PC-9 (cell line): ENCODE measurements at regions not wholly inside any gene's neighbourhood (a gene's known extent, or its start where the extent isn't known, plus 50 kb on each side); places are given as distances from the start of the nearest gene placed in this dataset.

Experiments used
- BruUV-seq: library from RNA; stranded (reverse); fragments of 400-500 nt; replicated peaks from 2 replicates; lab custom pipeline; 2021; lab: Mats Ljungman, UMichigan
- CTCF ChIA-PET: fragments of 300-600 bp; sonication (Branson Sonifier 250); formaldehyde crosslinking; loops from one replicate; lab custom pipeline; 2022; ENCODE audit warnings: antibody characterized with exemption; lab: Charles Lee
- POLR2A ChIA-PET: fragments of 300-600 bp; sonication (Branson Sonifier 250); formaldehyde crosslinking; loops from one replicate; lab custom pipeline; 2022; ENCODE audit warnings: antibody characterized with exemption; ENCODE audit not compliant: unreplicated experiment; lab: Charles Lee
- DNase-seq, 2 experiments: peaks; one replicate each; pipeline versions ENCODE4 v3.0.0 to v3.0.0-alpha.2; 2015 to 2022; ENCODE audit warnings: mixed read lengths in 1 of 2
- H2AFZ ChIP-seq: fragments of 200-600 bp; sonication (generic); 2 replicates; pipeline ENCODE4 v1.8.1; 2017; ENCODE audit warnings: antibody characterized with exemption
- H3F3A ChIP-seq: fragments of 200-600 bp; sonication (generic); 2 replicates; pipeline ENCODE4 v1.8.1; 2017; ENCODE audit warnings: antibody characterized with exemption, mild to moderate bottlenecking, low read depth; ENCODE audit not compliant: insufficient read depth
- H3K27ac ChIP-seq: fragments of 200-600 bp; sonication (generic); 2 replicates; pipeline ENCODE4 v1.6.1; 2016; ENCODE audit warnings: mixed run types
- H3K27me3 ChIP-seq: fragments of 200-600 bp; sonication (generic); 2 replicates; pipeline ENCODE4 v1.6.1; 2016; ENCODE audit warnings: low read depth, mixed run types; ENCODE audit not compliant: insufficient read depth
- H3K36me3 ChIP-seq: fragments of 200-600 bp; sonication (generic); 2 replicates; pipeline ENCODE4 v1.6.1; 2016; ENCODE audit warnings: low read depth, mixed run types
- H3K4me1 ChIP-seq: fragments of 200-600 bp; sonication (generic); replicated peaks from 2 replicates; pipeline ENCODE4 v1.6.1; 2016; ENCODE audit warnings: mixed run types; ENCODE audit not compliant: insufficient read depth
- H3K4me2 ChIP-seq: fragments of 200-600 bp; sonication (generic); 2 replicates; pipeline ENCODE4 v1.6.1; 2017; ENCODE audit warnings: mixed run types
- H3K4me3 ChIP-seq: fragments of 200-600 bp; sonication (generic); 2 replicates; pipeline ENCODE4 v1.6.1; 2016; ENCODE audit warnings: mixed run types
- H3K79me2 ChIP-seq: fragments of 200-600 bp; sonication (generic); 2 replicates; pipeline ENCODE4 v1.6.1; 2017; ENCODE audit warnings: low read depth, mixed run types
- H3K9me2 ChIP-seq: fragments of 200-600 bp; sonication (generic); 2 replicates; pipeline ENCODE4 v1.8.1; 2017; ENCODE audit warnings: mild to moderate bottlenecking; ENCODE audit not compliant: insufficient read depth
- H3K9me3 ChIP-seq: fragments of 200-600 bp; sonication (generic); 2 replicates; pipeline ENCODE4 v1.8.1; 2016; ENCODE audit warnings: low read depth; ENCODE audit not compliant: insufficient read depth
- H4K20me1 ChIP-seq: fragments of 200-600 bp; sonication (generic); 2 replicates; pipeline ENCODE4 v1.8.1; 2017; ENCODE audit not compliant: insufficient read depth
- EZH2 ChIP-seq: fragments of 200-600 bp; sonication (generic); IDR thresholded peaks from 2 replicates; pipeline ENCODE4 v1.8.0; 2017; ENCODE audit warnings: antibody characterized with exemption, low read depth
- intact Hi-C: fragments of 100-400 bp; cut with micrococcal nuclease; formaldehyde crosslinking; loops from one replicate; pipeline ENCODE4 v1.10.0; 2022; ENCODE audit not compliant: unreplicated experiment
- TF ChIP-seq, protein P1 (sequence below): fragments of 200-600 bp; sonication (generic); conservative IDR thresholded peaks from 2 replicates; pipeline ENCODE4 v1.6.1; 2017; ENCODE audit warnings: mixed run types, antibody characterized with exemption, mild to moderate bottlenecking, moderate library complexity

DNA sequence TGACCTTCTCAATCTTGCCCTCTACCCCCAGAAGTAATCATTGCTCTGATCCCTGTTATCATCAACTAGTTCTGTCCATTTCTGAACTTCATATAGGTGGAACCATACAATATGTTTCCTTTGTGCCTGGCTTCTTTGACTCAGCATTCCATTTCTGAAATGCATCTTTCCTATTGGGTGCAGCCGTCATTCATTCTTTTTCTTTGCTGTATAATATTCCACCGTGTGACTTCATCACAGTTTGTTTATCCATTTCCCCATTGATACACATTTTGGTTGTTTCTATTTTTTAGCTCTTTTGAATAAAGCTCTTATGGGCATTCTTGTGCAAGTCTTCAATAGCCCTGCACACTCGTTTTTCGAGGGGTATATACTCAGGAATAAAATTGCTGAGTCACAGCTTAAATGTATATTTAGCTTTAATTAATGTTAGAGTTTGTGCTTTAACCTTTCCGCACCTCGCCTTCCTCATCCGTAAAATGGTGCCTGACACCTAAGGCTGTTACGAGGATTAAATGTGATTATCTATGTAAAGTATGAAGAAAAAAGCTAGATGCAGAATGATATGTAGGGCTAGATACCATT is 491.6 kb downstream of the MIAT start:
- no peaks in the 10 kb centered on the region for H3K36me3 ChIP-seq
- DNase-seq, result no peak
- no peaks in the 10 kb centered on the region for H3F3A ChIP-seq
- no peaks in the 10 kb centered on the region for H3K79me2 ChIP-seq
- no peak overlapping the region for H3K4me3 ChIP-seq
- BruUV-seq, result no TSS peak
- H3K27me3 ChIP-seq, result no peaks in the 10 kb centered on the region
- no peaks in the 10 kb centered on the region for H3K9me3 ChIP-seq
- H3K4me1 ChIP-seq, result 0 out of 2 replicates have a peak, but pooled peaks cover 4% of the 10 kb centered on the region
- POLR2A ChIA-PET, result no interaction called here
- no peak overlapping the region for H3K27ac ChIP-seq
- intact Hi-C loops, result no loop called here
- H2AFZ ChIP-seq, result no peak overlapping the region
- H3K4me2 ChIP-seq, result no peak overlapping the region
- CTCF ChIA-PET, result no interaction called here
- no peak for TF ChIP-seq EZH2
- TF ChIP-seq, protein P1, sequence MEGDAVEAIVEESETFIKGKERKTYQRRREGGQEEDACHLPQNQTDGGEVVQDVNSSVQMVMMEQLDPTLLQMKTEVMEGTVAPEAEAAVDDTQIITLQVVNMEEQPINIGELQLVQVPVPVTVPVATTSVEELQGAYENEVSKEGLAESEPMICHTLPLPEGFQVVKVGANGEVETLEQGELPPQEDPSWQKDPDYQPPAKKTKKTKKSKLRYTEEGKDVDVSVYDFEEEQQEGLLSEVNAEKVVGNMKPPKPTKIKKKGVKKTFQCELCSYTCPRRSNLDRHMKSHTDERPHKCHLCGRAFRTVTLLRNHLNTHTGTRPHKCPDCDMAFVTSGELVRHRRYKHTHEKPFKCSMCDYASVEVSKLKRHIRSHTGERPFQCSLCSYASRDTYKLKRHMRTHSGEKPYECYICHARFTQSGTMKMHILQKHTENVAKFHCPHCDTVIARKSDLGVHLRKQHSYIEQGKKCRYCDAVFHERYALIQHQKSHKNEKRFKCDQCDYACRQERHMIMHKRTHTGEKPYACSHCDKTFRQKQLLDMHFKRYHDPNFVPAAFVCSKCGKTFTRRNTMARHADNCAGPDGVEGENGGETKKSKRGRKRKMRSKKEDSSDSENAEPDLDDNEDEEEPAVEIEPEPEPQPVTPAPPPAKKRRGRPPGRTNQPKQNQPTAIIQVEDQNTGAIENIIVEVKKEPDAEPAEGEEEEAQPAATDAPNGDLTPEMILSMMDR, result no peak
- H3K9me2 ChIP-seq, result no peaks in the 10 kb centered on the region
- H4K20me1 ChIP-seq, result no peaks in the 10 kb centered on the region

GRCh38 chr22:27149921-27150543 is 492.6 kb downstream of the MIAT start:
- no peak overlapping the region for H3K4me2 ChIP-seq
- no peak overlapping the region for H3K27ac ChIP-seq
- POLR2A ChIA-PET, result no interaction called here

GRCh38 chr22:27150544-27150941 is 493.2 kb downstream of the MIAT start:
- Histone ChIP-seq H3K4me3 (no peak overlapping the region), H4K20me1 (no peaks in the 10 kb centered on the region), H3K27ac (no peak overlapping the region), H3F3A (no peaks in the 10 kb centered on the region), H2AFZ (no peak overlapping the region), H3K9me2 (no peaks in the 10 kb centered on the region), H3K4me1 (0 out of 2 replicates have a peak, but pooled peaks cover 4% of the 10 kb centered on the region), H3K9me3 (no peaks in the 10 kb centered on the region), H3K4me2 (no peak overlapping the region), H3K27me3 (no peaks in the 10 kb centered on the region), H3K79me2 (no peaks in the 10 kb centered on the region), H3K36me3 (no peaks in the 10 kb centered on the region)
- TF ChIP-seq, protein P1, result no peak
- no peak for TF ChIP-seq EZH2
- CTCF ChIA-PET, result no interaction called here
- POLR2A ChIA-PET, result no interaction called here
- BruUV-seq, result no TSS peak
- no peak for DNase-seq
- intact Hi-C loops, result no loop called here

More at GRCh38 chr22:27149921-27150543, 492.6 kb downstream of the MIAT start:
- H3F3A ChIP-seq, result no peaks in the 10 kb centered on the region
- no peak overlapping the region for H3K4me3 ChIP-seq
- H3K9me3 ChIP-seq, result no peaks in the 10 kb centered on the region
- no peaks in the 10 kb centered on the region for H3K79me2 ChIP-seq
- H3K36me3 ChIP-seq, result no peaks in the 10 kb centered on the region
- CTCF ChIA-PET, result no interaction called here
- no peaks in the 10 kb centered on the region for H3K9me2 ChIP-seq
- TF ChIP-seq, protein P1, result no peak
- TF ChIP-seq EZH2, result no peak
- no peak overlapping the region for H2AFZ ChIP-seq
- 0 out of 2 replicates have a peak, but pooled peaks cover 4% of the 10 kb centered on the region for H3K4me1 ChIP-seq
- no peak for DNase-seq
- no peaks in the 10 kb centered on the region for H4K20me1 ChIP-seq
- intact Hi-C loops, result no loop called here
- no peaks in the 10 kb centered on the region for H3K27me3 ChIP-seq
- BruUV-seq, result no TSS peak
